GM12892 (cell line): ENCODE measurements at regions not wholly inside any gene's neighbourhood (a gene's known extent, or its start where the extent isn't known, plus 50 kb on each side); places are given as distances from the start of the nearest gene placed in this dataset.

Experiments used
- POLR2A ChIP-seq: IDR thresholded peaks from 2 replicates; pipeline ENCODE4 v1.6.1; 2011; ENCODE audit warnings: low read depth, low read length, control low read depth
- POLR2AphosphoS5 ChIP-seq: IDR thresholded peaks from 2 replicates; pipeline ENCODE4 v1.6.1; 2011; ENCODE audit warnings: low read depth, low read length, control low read depth
- TAF1 ChIP-seq: IDR thresholded peaks from 2 replicates; pipeline ENCODE4 v1.6.1; 2011; ENCODE audit warnings: low read depth, mild to moderate bottlenecking, control low read depth, low read length, borderline replicate concordance

DNA sequence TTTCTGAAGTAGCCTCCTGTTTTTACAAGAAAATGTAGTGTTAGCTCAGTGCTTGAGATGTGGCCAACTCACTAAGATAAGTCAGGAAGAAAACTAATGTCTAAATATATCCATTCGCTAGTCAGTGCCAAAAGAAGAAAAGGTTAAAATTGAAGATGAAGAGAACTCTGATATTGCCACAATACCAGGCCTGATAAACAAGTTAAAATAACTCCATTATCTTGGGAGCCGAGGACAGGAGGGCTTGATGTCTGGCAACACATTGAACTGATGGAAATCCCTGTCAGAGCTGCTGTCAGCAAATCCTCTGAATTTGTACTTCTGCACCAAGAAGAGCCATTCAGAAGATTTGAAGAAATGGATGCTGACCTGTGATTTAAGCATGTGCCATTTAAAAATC, 103.4 kb downstream of the LRRC70 start:
- no peak for TF ChIP-seq POLR2AphosphoS5
- no peak for TF ChIP-seq POLR2A
- no peak for TF ChIP-seq TAF1
